ENCODE measurements at regions not wholly inside any gene's neighbourhood (a gene's known extent, or its start where the extent isn't known, plus 50 kb on each side); places are given as distances from the start of the nearest gene placed in this dataset.

DNA sequence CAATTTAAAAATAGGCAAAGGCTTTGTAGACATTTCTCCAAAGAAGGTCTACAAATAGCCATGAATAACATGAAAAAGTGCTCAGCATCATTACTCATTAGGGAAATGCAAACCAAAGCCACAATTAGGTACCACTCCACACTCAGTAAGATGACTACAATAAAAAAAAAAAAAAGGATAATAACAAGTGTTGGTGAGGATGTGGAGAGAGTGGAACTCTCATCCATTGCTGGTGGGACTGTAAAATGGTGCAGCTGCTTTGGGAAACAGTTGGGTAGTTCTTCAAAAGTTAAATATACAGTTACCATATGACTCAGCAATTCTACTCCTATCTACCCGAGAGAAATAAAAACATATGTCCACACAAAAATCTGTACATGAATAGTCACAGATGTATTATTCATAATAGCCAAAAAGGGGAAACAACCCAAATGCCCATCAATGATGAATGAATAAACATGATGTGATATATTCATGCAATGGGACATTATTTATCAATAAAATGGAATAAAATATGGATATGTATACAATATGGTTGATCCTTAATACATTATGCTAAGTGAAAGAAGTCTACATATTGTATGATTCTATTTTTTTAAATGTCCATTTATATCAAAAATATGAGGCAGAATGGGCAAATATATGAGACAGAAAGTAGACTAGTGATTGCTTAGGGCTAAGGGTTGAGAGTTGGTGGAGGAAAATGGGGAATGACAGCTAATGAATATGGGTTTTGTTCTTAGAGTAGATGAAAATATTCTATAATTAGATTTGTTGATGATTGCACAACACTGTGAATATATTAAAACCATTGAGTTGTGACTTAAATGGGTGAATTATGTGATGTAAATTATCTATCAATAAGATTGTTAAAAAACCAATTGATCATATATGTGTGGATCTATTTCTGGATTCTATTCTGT lies 66.1 kb upstream of the SMAD3 start:
- no peaks in the 10 kb centered on the region for H3K36me3 Mint-ChIP-seq (ENCODE audit: low read depth, unreplicated experiment)
- H3K9me3 Mint-ChIP-seq (ENCODE audit: unreplicated experiment) = no peaks in the 10 kb centered on the region
- H3K27ac Mint-ChIP-seq (ENCODE audit: unreplicated experiment) = no peak overlapping the region
- H3K4me1 Mint-ChIP-seq (ENCODE audit: unreplicated experiment) = no peaks in the 10 kb centered on the region
- peaks cover 1% of the 10 kb centered on the region for H3K27me3 Mint-ChIP-seq (ENCODE audit: unreplicated experiment)
- DNase-seq (ENCODE audit: low spot score) = no peak
- no peak overlapping the region for H3K4me3 Mint-ChIP-seq (ENCODE audit: unreplicated experiment)
- TF ChIP-seq, protein P1, sequence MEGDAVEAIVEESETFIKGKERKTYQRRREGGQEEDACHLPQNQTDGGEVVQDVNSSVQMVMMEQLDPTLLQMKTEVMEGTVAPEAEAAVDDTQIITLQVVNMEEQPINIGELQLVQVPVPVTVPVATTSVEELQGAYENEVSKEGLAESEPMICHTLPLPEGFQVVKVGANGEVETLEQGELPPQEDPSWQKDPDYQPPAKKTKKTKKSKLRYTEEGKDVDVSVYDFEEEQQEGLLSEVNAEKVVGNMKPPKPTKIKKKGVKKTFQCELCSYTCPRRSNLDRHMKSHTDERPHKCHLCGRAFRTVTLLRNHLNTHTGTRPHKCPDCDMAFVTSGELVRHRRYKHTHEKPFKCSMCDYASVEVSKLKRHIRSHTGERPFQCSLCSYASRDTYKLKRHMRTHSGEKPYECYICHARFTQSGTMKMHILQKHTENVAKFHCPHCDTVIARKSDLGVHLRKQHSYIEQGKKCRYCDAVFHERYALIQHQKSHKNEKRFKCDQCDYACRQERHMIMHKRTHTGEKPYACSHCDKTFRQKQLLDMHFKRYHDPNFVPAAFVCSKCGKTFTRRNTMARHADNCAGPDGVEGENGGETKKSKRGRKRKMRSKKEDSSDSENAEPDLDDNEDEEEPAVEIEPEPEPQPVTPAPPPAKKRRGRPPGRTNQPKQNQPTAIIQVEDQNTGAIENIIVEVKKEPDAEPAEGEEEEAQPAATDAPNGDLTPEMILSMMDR (IDR thresholded peaks at IDR 0.05; ENCODE audit: unreplicated experiment) = no peak

DNA sequence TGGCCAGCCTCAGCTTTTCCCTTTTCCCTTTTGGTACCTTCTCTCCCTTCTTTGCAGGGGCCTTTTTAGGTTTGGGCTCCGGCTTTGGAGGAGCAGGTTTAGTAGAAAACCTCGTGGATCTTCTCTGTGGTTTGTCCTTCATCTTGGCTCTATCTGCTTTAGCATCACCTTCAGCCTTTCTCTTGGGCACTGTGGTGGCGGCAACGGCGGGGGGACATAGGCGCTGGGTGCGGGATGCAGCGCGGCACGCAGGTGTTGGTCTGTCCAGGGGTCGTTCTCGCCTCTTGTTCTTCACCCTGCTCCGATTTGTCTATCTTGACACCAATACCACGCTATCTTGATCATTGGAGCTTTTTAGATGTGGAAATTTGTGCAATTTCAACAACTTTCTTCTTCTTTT lies 64.5 kb upstream of the SMAD3 start:
- Mint-ChIP-seq H3K27me3 (ENCODE audit: unreplicated experiment) (peaks cover 1% of the 10 kb centered on the region), H3K4me3 (ENCODE audit: unreplicated experiment) (no peak overlapping the region), H3K4me1 (ENCODE audit: unreplicated experiment) (no peaks in the 10 kb centered on the region), H3K9me3 (ENCODE audit: unreplicated experiment) (no peaks in the 10 kb centered on the region), H3K27ac (ENCODE audit: unreplicated experiment) (no peak overlapping the region), H3K36me3 (ENCODE audit: low read depth, unreplicated experiment) (no peaks in the 10 kb centered on the region)
- DNase-seq (ENCODE audit: low spot score) = no peak
- TF ChIP-seq, protein P1 (IDR thresholded peaks at IDR 0.05; ENCODE audit: unreplicated experiment) = no peak

DNA sequence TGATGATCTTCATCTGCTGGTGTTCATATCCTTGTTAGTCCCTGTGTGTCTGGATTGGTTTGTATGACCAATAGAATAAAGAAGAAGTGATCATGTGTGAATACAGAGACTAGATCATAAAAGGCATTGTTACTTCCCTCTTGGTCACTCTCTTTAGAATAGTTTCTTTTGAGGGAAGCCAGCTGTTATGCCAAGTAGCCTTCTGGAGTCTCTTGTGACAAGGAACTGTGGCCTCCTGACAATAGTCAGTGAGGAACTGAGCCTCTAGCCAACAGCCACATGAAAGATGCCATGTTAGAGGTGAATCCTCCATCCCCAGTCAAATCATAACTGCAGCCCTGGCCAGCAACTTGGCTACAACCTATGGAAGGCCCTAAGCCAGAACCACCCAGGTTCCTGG lies 63.0 kb upstream of the SMAD3 start:
- Mint-ChIP-seq H3K36me3 (ENCODE audit: low read depth, unreplicated experiment) (no peaks in the 10 kb centered on the region), H3K4me3 (ENCODE audit: unreplicated experiment) (no peak overlapping the region), H3K9me3 (ENCODE audit: unreplicated experiment) (no peaks in the 10 kb centered on the region), H3K27me3 (ENCODE audit: unreplicated experiment) (peaks cover 1% of the 10 kb centered on the region), H3K4me1 (ENCODE audit: unreplicated experiment) (no peaks in the 10 kb centered on the region), H3K27ac (ENCODE audit: unreplicated experiment) (no peak overlapping the region)
- no peak for DNase-seq (ENCODE audit: low spot score)
- TF ChIP-seq, protein P1 (IDR thresholded peaks at IDR 0.05; ENCODE audit: unreplicated experiment) = no peak

DNA sequence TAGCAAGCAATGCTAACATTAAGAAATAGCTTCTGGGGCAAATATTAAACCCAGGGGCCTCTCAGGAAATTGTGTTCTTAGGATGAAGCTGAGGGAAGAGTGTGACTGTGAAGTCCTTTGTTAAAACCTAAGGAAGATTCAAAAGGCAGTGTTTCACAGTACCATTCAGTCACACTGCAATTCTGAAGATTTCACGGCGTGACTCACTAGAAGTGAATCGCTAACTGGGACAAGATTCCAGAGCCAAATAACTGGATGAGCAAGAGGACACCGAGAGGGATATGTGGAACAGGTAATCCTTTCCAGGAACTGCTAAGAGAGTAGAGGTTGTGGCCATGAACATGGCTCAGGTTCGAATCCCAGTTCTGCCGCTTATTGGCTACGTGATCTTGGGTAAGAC lies 61.8 kb upstream of the SMAD3 start:
- Mint-ChIP-seq H3K36me3 (ENCODE audit: low read depth, unreplicated experiment) (no peaks in the 10 kb centered on the region), H3K4me1 (ENCODE audit: unreplicated experiment) (no peaks in the 10 kb centered on the region), H3K9me3 (ENCODE audit: unreplicated experiment) (no peaks in the 10 kb centered on the region), H3K4me3 (ENCODE audit: unreplicated experiment) (no peak overlapping the region), H3K27ac (ENCODE audit: unreplicated experiment) (no peak overlapping the region), H3K27me3 (ENCODE audit: unreplicated experiment) (no peaks in the 10 kb centered on the region)
- no peak for DNase-seq (ENCODE audit: low spot score)
- TF ChIP-seq, protein P1 (IDR thresholded peaks at IDR 0.05; ENCODE audit: unreplicated experiment) = no peak

DNA sequence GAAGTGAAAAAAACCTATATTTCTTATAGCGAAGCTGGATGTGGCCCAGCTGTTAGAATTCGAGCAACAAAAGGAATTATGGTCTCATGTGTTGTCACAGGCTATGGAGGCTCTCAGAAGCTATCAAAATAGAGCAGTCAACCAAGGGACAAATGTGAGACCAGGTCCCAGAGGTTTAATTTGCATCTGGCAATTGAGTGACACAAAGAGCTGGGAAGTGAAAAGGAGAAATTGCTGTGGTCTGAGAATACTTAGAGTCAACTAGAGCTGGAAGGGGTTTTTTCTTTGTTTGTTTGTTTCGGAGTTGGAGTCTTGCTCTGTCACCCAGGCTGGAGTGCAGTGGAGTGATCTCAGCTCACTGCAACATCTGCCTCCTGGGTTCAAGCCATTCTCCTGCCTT lies 61.3 kb upstream of the SMAD3 start:
- H3K4me3 Mint-ChIP-seq (ENCODE audit: unreplicated experiment) = no peak overlapping the region
- H3K4me1 Mint-ChIP-seq (ENCODE audit: unreplicated experiment) = no peaks in the 10 kb centered on the region
- no peaks in the 10 kb centered on the region for H3K27me3 Mint-ChIP-seq (ENCODE audit: unreplicated experiment)
- H3K36me3 Mint-ChIP-seq (ENCODE audit: low read depth, unreplicated experiment) = no peaks in the 10 kb centered on the region
- no peak for DNase-seq (ENCODE audit: low spot score)
- no peak overlapping the region for H3K27ac Mint-ChIP-seq (ENCODE audit: unreplicated experiment)
- no peaks in the 10 kb centered on the region for H3K9me3 Mint-ChIP-seq (ENCODE audit: unreplicated experiment)
- TF ChIP-seq, protein P1 (IDR thresholded peaks at IDR 0.05; ENCODE audit: unreplicated experiment) = no peak

Data from endothelial cell (in vitro differentiated cells).